ENCODE measurements at regions not wholly inside any gene's neighbourhood (a gene's known extent, or its start where the extent isn't known, plus 50 kb on each side); places are given as distances from the start of the nearest gene placed in this dataset.
"Not testable (repeated sequence)": the region's sequence is repeated elsewhere in the genome, so short reads cannot be mapped to it uniquely, and the experiment has no call there.

DNA sequence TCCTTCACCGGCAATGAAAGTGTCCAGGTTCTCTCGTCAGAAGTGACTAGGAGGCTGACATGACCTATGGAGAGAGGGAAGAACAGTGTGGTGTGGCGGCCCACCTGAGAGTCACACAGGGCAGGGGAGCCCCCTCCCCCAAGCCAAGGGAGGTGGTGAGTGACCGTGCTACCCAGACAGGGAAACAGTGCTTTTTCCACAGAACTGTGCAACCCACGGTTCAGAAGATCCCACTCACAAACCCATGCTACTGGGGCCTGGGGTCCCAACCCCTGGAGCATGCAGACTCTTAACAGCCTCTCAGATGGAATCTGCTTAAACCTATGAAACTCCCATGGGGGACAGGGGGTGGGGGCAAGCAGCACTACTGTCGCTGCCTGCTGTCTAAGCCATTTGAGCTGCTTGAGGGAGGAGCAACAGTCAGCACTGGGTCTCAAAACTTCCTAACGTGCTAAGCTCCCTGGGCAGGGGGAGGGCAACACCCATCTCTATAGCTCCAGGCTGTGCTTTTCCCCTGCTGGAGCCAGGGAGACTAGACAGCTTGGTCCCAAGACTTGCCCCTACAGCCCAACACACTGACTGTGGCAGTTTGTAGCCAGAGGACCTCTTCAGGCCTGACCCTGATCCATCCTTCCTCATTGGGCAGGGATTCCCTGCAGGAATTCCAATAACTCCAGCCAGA is 850.4 kb upstream of the AADAT start:
- DNase-seq: no peak

DNA sequence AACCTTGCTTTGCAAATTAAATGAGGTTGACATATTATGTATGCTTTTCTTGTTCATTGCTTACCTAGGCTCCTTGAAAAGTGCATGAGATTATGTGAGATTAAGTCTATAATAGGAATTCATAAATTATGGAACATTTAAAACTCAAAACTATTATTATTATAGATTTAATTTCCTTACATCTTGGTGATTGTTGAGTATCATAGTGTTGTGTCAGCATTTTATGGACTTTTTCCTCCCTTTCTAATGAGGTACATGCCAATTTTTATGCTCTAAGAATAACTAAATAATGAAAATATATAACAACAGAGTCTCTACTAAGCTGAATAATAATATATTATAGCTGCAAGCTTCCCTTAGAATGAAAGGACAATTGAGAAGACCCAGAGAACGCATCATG is 848.8 kb upstream of the AADAT start:
- DNase-seq: no peak

GRCh38 chr4:170931321-170931720 is 841.6 kb upstream of the AADAT start:
- no peak for DNase-seq

DNA sequence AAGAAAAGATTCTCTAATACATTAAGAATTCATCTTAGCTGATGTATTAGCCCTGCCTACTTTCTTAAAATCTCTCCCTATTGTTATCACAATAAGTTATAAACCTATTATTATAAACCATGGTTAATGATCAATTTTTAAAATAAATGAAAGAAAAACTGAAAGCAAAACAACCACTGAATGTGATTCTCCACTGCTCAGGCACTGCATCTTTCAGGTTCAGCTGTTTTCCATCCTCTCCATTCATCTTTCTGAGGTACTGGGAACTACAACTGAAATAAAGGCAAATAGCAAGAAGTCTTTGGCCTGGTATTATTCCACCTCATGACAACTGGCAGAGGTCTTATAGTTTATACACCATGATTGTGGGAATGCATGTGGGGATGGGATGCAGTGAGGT is 798.9 kb upstream of the AADAT start:
- DNase-seq: no peak

- no peak for DNase-seq
Measured at GRCh38 chr4:170887396-170887795, 797.6 kb upstream of the AADAT start.

DNA sequence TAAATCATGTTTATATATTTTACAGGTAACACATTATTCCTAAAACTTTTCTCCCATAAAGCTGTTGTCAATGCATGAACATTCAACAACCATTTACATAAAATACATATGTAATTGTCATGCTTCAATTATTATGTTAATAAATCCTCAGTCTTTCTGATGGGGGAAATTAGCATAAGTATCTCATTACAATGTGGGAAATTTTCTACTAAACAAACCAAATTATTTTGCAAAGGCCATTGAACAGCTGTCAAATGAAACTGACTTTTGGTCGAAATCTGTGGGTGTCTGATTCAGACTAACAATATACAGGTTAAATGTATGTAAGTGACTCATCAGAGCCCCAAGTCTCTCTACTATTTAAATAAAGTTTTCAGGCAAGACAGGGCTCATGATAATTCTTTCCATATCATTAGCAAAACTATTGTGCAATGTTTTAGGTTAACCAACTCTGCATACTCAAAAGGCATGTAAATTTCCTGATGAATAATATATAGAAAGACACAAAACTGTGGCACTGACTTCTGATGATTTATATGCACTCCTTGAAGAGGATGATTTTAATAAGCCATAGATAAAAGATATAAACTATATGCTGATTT is 795.3 kb upstream of the AADAT start:
- no peak for DNase-seq

DNA sequence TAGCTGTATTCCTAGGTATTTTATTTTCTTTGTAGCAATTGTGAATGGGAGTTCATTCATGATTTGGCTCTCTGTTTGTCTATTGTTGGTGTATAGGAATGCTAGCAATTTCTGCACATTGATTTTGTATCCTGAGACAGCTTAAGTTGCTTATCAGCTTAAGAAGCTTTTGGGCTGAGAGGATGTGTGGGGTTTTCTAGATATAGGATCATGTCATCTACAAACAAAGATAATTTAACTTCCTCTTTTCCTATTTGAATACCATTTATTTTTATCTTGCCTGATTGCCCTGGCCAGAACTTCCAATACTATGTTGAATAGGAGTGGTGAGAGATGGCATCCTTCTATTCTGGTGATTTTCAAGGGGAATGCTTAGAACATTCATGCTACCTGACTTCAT is 791.9 kb upstream of the AADAT start:
- not testable (repeated sequence) for DNase-seq

DNA sequence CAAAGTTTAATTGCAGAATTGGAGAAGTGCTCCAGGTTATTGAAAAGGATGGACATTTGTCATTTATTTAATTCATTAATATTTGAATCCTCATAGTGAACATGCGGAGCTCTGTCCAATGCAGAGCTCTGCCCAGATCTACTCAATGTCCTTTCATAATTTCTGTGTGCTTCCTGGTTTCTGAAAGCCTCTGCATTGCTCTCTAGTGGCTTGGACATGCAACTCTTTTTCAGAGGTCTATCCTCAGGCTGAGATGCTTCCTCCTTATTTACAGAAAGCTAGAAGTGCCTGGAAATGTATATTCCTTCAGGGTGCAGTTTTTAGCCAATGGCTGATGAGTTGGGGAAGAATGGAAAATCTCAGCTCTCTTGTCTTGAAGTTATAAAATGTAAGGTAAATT is 786.1 kb upstream of the AADAT start:
- no peak for DNase-seq

DNA sequence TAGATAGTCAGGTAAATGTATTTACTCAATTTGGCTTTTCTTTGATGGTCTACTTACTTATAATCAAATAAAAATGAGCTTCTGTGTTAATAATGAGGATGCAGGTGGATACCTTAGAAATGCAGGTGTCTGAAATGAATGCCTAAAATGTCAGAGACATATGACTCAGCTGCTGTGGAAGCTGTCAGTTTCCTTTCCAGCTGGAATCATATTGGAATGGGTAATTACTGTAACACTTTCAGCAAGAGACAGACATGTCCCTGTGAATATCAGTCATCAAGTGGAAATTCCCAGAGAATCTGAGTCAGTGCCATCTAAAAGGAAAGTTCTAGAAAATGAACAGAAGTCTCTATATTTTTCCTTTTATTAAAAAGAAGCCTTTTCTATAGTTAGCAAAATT is 783.0 kb upstream of the AADAT start:
- DNase-seq: no peak

GRCh38 chr4:170868170-170868569 is 778.4 kb upstream of the AADAT start:
- no peak for DNase-seq

GRCh38 chr4:170854097-170854496 is 764.3 kb upstream of the AADAT start:
- no peak for DNase-seq

GRCh38 chr4:170853422-170854021 is 763.8 kb upstream of the AADAT start:
- no peak for DNase-seq

GRCh38 chr4:170849969-170850368 is 760.2 kb upstream of the AADAT start:
- DNase-seq: no peak

DNA sequence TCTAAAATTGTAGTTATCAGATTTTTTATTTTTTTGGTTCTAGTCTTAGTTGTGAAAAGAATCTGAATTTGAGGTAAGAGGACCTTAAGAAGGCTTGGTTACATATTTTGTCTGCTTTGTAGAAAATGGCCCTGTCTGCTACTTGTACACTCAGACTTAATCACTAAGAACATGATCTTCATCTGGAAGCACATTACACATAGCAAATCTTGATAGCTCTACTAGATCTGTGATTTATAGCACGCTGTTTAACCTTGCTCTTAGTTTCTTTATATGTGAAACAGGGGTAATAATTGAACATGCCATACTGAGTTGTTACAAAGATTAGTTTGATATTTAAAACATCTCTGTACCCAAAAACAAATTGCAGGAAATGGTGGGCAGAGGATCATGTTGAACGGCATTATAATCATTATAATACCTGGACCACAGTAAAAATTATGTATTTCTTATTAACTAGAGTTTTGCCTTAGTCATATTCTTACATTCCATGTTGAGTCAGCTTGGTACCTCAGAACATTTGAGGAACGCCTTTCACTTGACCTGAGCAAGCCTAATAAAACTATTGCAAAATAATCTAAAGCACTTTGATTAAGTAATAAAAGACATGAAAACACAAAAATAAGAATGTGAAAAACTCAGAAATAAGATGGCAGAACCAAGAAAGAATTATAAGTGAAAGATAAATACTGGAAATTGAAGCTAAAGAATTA is 738.0 kb upstream of the AADAT start:
- DNase-seq: no peak

DNA sequence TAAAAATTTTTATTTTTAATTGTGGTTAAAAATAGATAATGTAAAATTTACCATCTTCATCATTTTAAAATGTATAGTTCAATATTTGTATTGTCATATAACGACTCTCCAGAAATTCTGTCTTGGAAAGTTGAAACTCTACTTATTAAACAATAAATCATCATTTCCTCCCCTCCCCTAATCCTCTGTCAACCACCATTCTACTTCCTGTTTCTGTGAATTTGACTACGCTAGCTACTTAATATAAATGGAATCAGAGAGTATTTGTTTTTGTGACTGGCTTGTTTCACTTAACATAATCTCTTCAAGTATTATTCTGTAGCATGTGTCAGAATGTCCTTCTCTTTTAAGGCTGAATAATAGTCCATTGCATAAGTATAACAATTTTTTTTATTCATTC is 729.0 kb upstream of the AADAT start:
- DNase-seq: no peak

- no peak for DNase-seq
Measured at GRCh38 chr4:170805352-170805751, 715.6 kb upstream of the AADAT start.

DNA sequence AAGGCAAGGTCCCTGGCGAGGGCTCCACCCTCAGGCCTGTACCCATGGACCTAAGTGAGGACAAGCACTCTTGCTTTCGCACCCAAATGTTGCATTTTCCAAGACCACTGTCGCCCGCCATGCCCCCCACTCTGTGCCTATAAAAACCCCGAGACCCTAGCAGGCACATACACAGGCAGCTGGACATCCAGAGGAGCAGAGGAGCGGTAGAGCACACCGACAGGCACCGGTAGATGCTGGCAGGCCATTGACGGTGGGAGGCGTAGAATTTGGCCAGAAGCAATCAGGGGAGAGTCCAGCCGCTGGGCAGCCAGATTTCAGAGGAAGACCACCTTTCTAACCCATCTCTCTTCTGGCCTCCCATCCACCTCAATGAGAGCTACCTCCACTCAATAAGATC is 715.2 kb upstream of the AADAT start:
- DNase-seq: no peak

DNA sequence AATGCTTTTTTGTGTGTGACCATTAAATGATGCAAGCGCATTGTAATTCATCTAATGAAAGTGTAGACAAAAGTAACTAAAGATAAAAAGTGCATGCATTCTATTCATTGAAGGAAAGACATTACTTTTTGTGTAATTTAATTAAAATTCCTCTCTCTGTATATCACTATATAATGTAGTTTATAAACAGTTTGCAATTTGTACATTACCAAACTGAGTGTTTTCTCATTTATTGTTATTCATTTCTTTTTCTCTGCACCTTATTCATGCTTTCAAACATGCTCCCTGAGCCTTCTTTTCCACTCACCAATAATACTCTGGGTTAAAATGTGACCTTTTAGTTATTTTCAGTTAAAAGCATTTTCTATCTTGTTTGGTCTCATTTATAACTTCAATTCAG is 713.7 kb upstream of the AADAT start:
- DNase-seq: no peak

- DNase-seq: no peak
Measured at GRCh38 chr4:170801771-170802170, 712.0 kb upstream of the AADAT start.

DNA sequence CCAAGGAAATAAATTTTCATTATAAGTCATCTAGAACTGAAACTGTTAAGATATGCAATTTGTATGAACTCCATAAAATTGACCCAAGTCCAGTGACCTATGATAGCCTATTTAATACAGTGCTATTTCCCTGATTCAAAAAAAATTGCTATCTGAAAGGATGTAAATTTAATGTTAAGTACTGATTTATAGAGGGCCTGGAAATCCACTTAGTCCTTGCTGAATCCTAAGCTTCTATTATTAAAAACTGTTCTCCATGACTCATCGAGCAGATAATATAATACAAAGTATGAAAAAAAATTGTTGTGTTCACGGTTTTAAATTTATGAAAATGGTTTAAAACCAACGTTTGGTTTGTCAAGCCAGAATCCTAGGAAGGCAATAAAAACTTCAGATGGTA is 704.8 kb upstream of the AADAT start:
- no peak for DNase-seq

GRCh38 chr4:170788540-170789051 is 698.8 kb upstream of the AADAT start:
- not testable (repeated sequence) for DNase-seq

DNA sequence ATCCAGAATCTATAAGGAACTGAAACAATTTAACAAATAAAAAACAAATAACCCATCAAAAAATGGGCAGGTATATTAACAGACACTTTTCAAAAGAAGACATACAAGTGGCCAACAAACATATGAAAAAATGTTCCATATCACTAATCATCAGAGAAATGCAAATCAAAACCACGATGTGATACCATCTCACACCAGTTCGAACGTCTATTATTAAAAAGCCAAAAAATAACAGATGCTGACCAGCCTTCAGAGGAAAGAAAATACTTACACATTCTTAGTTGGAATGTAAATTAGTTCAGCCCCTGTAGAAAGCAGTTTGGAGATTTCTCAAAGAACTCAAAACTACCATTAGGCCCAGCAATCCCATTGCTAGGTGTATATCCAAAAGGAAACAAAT is 687.9 kb upstream of the AADAT start:
- DNase-seq: no peak

DNA sequence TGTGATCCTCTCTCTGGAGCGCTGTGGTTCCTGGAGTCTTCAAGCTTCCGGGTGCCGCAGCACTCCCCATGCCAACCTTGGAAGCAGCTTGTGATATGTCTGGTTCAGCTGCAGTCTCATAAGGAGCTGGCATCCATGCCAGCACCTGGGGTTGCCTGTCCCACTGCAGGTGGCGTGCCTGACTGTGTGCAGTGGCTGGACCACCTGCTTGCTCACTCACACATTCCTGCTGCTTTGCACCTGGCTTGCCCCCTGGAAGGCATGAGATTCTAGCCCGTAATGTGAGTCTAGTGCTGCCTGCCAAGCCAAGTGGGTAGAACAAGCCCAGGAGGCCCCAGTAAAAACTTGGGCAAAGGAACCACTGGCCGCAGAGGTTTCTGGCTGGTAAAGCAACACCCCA is 687.2 kb upstream of the AADAT start:
- DNase-seq: no peak

- DNase-seq: no peak
Measured at GRCh38 chr4:170775851-170776250, 686.1 kb upstream of the AADAT start.

Data from CD4-positive, alpha-beta T cell treated with Interleukin-4 for 4 hours (primary cell).